Myocyte (in vitro differentiated cells): ENCODE measurements at regions not wholly inside any gene's neighbourhood (a gene's known extent, or its start where the extent isn't known, plus 50 kb on each side); places are given as distances from the start of the nearest gene placed in this dataset.

Experiments
- DNase-seq: peaks from one replicate; pipeline ENCODE4 v3.0.0-alpha.2; 2012; ENCODE audit warnings: low read depth

- no peak for DNase-seq
Observed at GRCh38 chr1:78355656-78356055, 135.1 kb upstream of the PTGFR start.

GRCh38 chr1:78358165-78358564 is 132.6 kb upstream of the PTGFR start:
- no peak for DNase-seq

GRCh38 chr1:78359666-78360065 is 131.1 kb upstream of the PTGFR start:
- DNase-seq = no peak

GRCh38 chr1:78360584-78360983 is 130.2 kb upstream of the PTGFR start:
- DNase-seq = no peak

- no peak for DNase-seq
Observed at GRCh38 chr1:78367700-78368099, 123.1 kb upstream of the PTGFR start.

GRCh38 chr1:78369546-78369945 is 121.2 kb upstream of the PTGFR start:
- DNase-seq = no peak

GRCh38 chr1:78370356-78370755 is 120.4 kb upstream of the PTGFR start:
- DNase-seq = peak; percentile 33

GRCh38 chr1:78370779-78371482 is 119.8 kb upstream of the PTGFR start:
- DNase-seq = peak; percentile 64

GRCh38 chr1:78373676-78374075 is 117.1 kb upstream of the PTGFR start:
- DNase-seq = no peak

- peak; percentile 6 for DNase-seq
Observed at GRCh38 chr1:78375996-78376395, 114.8 kb upstream of the PTGFR start.

- no peak for DNase-seq
Observed at GRCh38 chr1:78377356-78377928, 113.3 kb upstream of the PTGFR start.

GRCh38 chr1:78383923-78384322 is 106.9 kb upstream of the PTGFR start:
- no peak for DNase-seq

- no peak for DNase-seq
Observed at GRCh38 chr1:78385744-78386462, 104.9 kb upstream of the PTGFR start.

- no peak for DNase-seq
Observed at GRCh38 chr1:78387201-78387600, 103.6 kb upstream of the PTGFR start.

GRCh38 chr1:78387871-78388270 is 102.9 kb upstream of the PTGFR start:
- DNase-seq = no peak

- DNase-seq = no peak
Observed at GRCh38 chr1:78388275-78388674, 102.5 kb upstream of the PTGFR start.

GRCh38 chr1:78401148-78401547 is 89.6 kb upstream of the PTGFR start:
- DNase-seq = no peak

GRCh38 chr1:78408192-78408591 is 82.6 kb upstream of the PTGFR start:
- no peak for DNase-seq

GRCh38 chr1:78408810-78409209 is 82.0 kb upstream of the PTGFR start:
- peak; percentile 9 for DNase-seq

GRCh38 chr1:78410643-78411042 is 80.1 kb upstream of the PTGFR start:
- peak; percentile 8 for DNase-seq

GRCh38 chr1:78411707-78412106 is 79.1 kb upstream of the PTGFR start:
- no peak for DNase-seq

- no peak for DNase-seq
Observed at GRCh38 chr1:78415165-78415564, 75.6 kb upstream of the PTGFR start.

- peak; percentile 27 for DNase-seq
Observed at GRCh38 chr1:78419309-78419708, 71.5 kb upstream of the PTGFR start.
